Smooth muscle cell (in vitro differentiated cells): ENCODE measurements at regions not wholly inside any gene's neighbourhood (a gene's known extent, or its start where the extent isn't known, plus 50 kb on each side); places are given as distances from the start of the nearest gene placed in this dataset.
"Not testable (repeated sequence)": the region's sequence is repeated elsewhere in the genome, so short reads cannot be mapped to it uniquely, and the experiment has no call there.

Experiments
- DNase-seq: peaks from one replicate; lab custom pipeline; 2025; ENCODE audit not compliant: unreplicated experiment; lab: John Stamatoyannopoulos, UW
- H2AFZ ChIP-seq: fragments of 200-600 bp; sonication (generic); 2 replicates; pipeline ENCODE4 v1.6.0; 2016; ENCODE audit warnings: antibody characterized with exemption, low read depth, mild to moderate bottlenecking
- H3F3A ChIP-seq: fragments of 200-600 bp; sonication (generic); 2 replicates; pipeline ENCODE4 v1.6.0; 2017; ENCODE audit warnings: antibody characterized with exemption, low read depth
- H3K27ac ChIP-seq: fragments of 200-600 bp; sonication (generic); 2 replicates; pipeline ENCODE4 v1.5.1; 2016; ENCODE audit warnings: low read depth, mild to moderate bottlenecking
- H3K27me3 ChIP-seq: fragments of 200-600 bp; sonication (generic); 2 replicates; pipeline ENCODE4 v1.6.1; 2016; ENCODE audit warnings: low read depth, mild to moderate bottlenecking
- H3K36me3 ChIP-seq: fragments of 200-600 bp; sonication (generic); 2 replicates; pipeline ENCODE4 v1.5.1; 2016; ENCODE audit warnings: low read depth
- H3K4me1 ChIP-seq: fragments of 200-600 bp; sonication (generic); 2 replicates; pipeline ENCODE4 v1.5.1; 2016; ENCODE audit warnings: low read depth
- H3K4me2 ChIP-seq: fragments of 200-600 bp; sonication (generic); 2 replicates; pipeline ENCODE4 v1.6.0; 2016; ENCODE audit warnings: mild to moderate bottlenecking
- H3K4me3 ChIP-seq: fragments of 200-600 bp; sonication (generic); 2 replicates; pipeline ENCODE4 v1.5.1; 2016; ENCODE audit warnings: mild to moderate bottlenecking
- H3K79me2 ChIP-seq: fragments of 200-600 bp; sonication (generic); 2 replicates; pipeline ENCODE4 v1.6.0; 2016; ENCODE audit warnings: low read depth, mild to moderate bottlenecking
- H3K9ac ChIP-seq: fragments of 200-600 bp; sonication (generic); 2 replicates; pipeline ENCODE4 v1.6.0; 2016; ENCODE audit warnings: low read depth
- H3K9me3 ChIP-seq: fragments of 200-600 bp; sonication (generic); replicated peaks from 2 replicates; pipeline ENCODE4 v1.5.1; 2016; ENCODE audit warnings: low read depth
- H4K20me1 ChIP-seq: fragments of 200-600 bp; sonication (generic); 2 replicates; pipeline ENCODE4 v1.6.0; 2016; ENCODE audit warnings: low read depth
- CTCF ChIP-seq: fragments of 200-600 bp; sonication (generic); IDR thresholded peaks from 2 replicates; pipeline ENCODE4 v1.5.1; 2017; ENCODE audit warnings: borderline replicate concordance, mild to moderate bottlenecking, antibody characterized with exemption; ENCODE audit not compliant: insufficient read depth, poor library complexity, severe bottlenecking
- WGBS: methylation state at CpG from one replicate; pipeline ENCODE4 v1.1.7; 2016; ENCODE audit warnings: low lambda C conversion rate; 5-methylcytosine and 5-hydroxymethylcytosine counted together

GRCh38 chr7:65621580-65622201, 248.0 kb downstream of the ZNF92 start:
- DNase-seq, result not testable (repeated sequence)
- TF ChIP-seq CTCF, result peak; percentile 61

GRCh38 chr7:65631236-65631635, 241.6 kb upstream of the VKORC1L1 start:
- H4K20me1 ChIP-seq, H3K4me3 ChIP-seq, H3K27me3 ChIP-seq, H3K79me2 ChIP-seq, H3K9me3 ChIP-seq, H3K27ac ChIP-seq, H3F3A ChIP-seq, H3K4me2 ChIP-seq, DNase-seq, H3K4me1 ChIP-seq, H2AFZ ChIP-seq, H3K9ac ChIP-seq, H3K36me3 ChIP-seq: not testable (repeated sequence)
- WGBS, result no CpG with 5 or more reads among the region's 1 CpG

More at GRCh38 chr7:65621580-65622201, 248.0 kb downstream of the ZNF92 start:
- not testable (repeated sequence) for H3K79me2 ChIP-seq, H2AFZ ChIP-seq, H3K27ac ChIP-seq, H3K4me3 ChIP-seq, H4K20me1 ChIP-seq, H3K9me3 ChIP-seq, H3K9ac ChIP-seq, H3K36me3 ChIP-seq, H3K4me2 ChIP-seq, H3K4me1 ChIP-seq, H3F3A ChIP-seq
- H3K27me3 ChIP-seq, result peaks cover 30% of the 10 kb centered on the region
- WGBS, result 33% methylated on average over 5 of the region's 6 CpGs

GRCh38 chr7:65633587-65634404, 239.1 kb upstream of the VKORC1L1 start:
- no CpG with 5 or more reads among the region's 10 CpGs for WGBS
- not testable (repeated sequence) for H3K9ac ChIP-seq, H3F3A ChIP-seq

GRCh38 chr7:65638918-65639317, 234.0 kb upstream of the VKORC1L1 start:
- not testable (repeated sequence) for H3K9ac ChIP-seq, H2AFZ ChIP-seq, H3K4me1 ChIP-seq, H3F3A ChIP-seq, H3K79me2 ChIP-seq, DNase-seq, H3K4me2 ChIP-seq, H3K4me3 ChIP-seq, H3K36me3 ChIP-seq, H3K27ac ChIP-seq, H4K20me1 ChIP-seq, H3K27me3 ChIP-seq, H3K9me3 ChIP-seq
- WGBS, result no CpG with 5 or more reads among the region's 1 CpG

More at GRCh38 chr7:65633587-65634404, 239.1 kb upstream of the VKORC1L1 start:
- H3K36me3 ChIP-seq, H3K27me3 ChIP-seq, H3K79me2 ChIP-seq, DNase-seq, H3K4me3 ChIP-seq, H3K4me1 ChIP-seq, H3K9me3 ChIP-seq, H2AFZ ChIP-seq, H3K27ac ChIP-seq, H3K4me2 ChIP-seq, H4K20me1 ChIP-seq: not testable (repeated sequence)

GRCh38 chr7:65639717-65640116, 233.2 kb upstream of the VKORC1L1 start:
- not testable (repeated sequence) for H2AFZ ChIP-seq, H3K79me2 ChIP-seq, H3F3A ChIP-seq, H3K27me3 ChIP-seq, H3K36me3 ChIP-seq, H3K4me2 ChIP-seq, H3K4me1 ChIP-seq, H3K9ac ChIP-seq, H3K4me3 ChIP-seq, H3K27ac ChIP-seq, H4K20me1 ChIP-seq, H3K9me3 ChIP-seq, DNase-seq
- no CpG with 5 or more reads among the region's 3 CpGs for WGBS

- not testable (repeated sequence) for H3K79me2 ChIP-seq, H3K36me3 ChIP-seq, H3K4me1 ChIP-seq, H3F3A ChIP-seq, H3K9ac ChIP-seq, H3K4me2 ChIP-seq, H3K9me3 ChIP-seq, DNase-seq, H2AFZ ChIP-seq, H3K27me3 ChIP-seq, H3K4me3 ChIP-seq, H3K27ac ChIP-seq, H4K20me1 ChIP-seq
- WGBS, result no CpG with 5 or more reads among the region's 5 CpGs
Observed at GRCh38 chr7:65643498-65643897, 229.4 kb upstream of the VKORC1L1 start.

GRCh38 chr7:65647153-65647964, 225.5 kb upstream of the VKORC1L1 start:
- H4K20me1 ChIP-seq, H3K9ac ChIP-seq, H3K27me3 ChIP-seq, H2AFZ ChIP-seq, H3K79me2 ChIP-seq, H3K4me1 ChIP-seq, H3K9me3 ChIP-seq, H3F3A ChIP-seq, H3K36me3 ChIP-seq, H3K4me3 ChIP-seq, H3K4me2 ChIP-seq, H3K27ac ChIP-seq, DNase-seq: not testable (repeated sequence)
- no CpG with 5 or more reads among the region's 78 CpGs for WGBS
